Amniotic stem cell (primary cell): ENCODE measurements at regions not wholly inside any gene's neighbourhood (a gene's known extent, or its start where the extent isn't known, plus 50 kb on each side); places are given as distances from the start of the nearest gene placed in this dataset.
"Not testable (repeated sequence)": the region's sequence is repeated elsewhere in the genome, so short reads cannot be mapped to it uniquely, and the experiment has no call there.

ENCODE experiments used
- DNase-seq: peaks from one replicate; lab custom pipeline; 2025; lab: John Stamatoyannopoulos, UW

GRCh38 chr3:176068750-176069149 is 1128.5 kb downstream of the TBL1XR1 start:
- no peak for DNase-seq

- no peak for DNase-seq
Observed at GRCh38 chr3:176058856-176059255, 1138.4 kb downstream of the TBL1XR1 start.

DNA sequence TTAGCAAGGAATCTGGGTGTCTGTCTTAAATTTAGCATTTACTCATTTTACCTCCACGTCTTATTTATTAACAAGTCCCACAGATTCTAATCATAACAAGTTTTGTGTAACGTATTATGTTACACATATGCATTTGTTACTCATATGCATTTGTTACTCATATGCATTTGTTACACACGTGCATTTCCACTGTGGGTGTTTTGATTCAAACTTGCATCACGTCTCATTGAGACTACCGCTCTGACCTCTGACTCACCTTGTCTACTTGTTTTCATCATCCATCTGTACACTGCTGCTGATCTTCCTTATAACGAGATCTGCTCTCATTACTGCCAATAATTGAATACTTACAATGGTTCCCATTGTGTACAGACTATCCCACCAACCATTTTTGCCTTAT is 1141.4 kb downstream of the TBL1XR1 start:
- no peak for DNase-seq

DNA sequence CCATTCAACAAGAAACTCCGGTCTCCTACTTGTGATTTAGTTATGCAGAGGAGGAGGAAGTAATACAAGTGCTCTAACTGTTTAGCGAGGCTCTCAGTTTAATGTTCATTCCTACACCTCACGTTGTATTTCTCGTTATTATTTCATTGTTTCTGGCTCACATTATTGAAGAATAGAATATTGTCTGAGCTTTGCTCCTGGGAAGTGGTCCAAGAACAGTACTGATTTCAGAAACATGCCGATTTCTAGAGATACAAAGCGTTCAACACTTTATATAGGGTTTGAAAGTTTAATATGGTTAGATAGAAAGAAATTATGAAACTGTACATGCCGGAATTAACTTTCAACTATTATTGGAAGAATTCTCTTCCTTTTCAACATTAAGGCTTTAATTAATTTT is 1145.5 kb downstream of the TBL1XR1 start:
- no peak for DNase-seq

DNA sequence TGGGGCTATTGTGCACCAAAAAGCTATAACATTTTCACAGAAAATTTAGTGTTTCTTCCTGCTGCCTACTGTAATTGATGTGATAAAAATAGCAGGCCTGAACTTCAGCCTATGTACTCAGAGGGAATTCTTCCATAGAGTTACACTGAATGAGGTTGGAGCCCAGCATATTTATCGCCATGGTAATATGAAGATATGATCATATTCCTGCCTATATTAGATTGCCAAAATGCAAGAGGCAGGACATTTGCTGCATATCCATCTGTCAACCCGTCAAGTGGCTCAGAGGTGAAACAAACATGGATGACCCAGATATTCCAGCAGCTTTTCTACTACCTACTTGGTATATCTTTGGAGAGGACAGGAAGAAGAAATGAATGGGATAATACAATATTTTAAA is 1150.6 kb downstream of the TBL1XR1 start:
- no peak for DNase-seq

DNA sequence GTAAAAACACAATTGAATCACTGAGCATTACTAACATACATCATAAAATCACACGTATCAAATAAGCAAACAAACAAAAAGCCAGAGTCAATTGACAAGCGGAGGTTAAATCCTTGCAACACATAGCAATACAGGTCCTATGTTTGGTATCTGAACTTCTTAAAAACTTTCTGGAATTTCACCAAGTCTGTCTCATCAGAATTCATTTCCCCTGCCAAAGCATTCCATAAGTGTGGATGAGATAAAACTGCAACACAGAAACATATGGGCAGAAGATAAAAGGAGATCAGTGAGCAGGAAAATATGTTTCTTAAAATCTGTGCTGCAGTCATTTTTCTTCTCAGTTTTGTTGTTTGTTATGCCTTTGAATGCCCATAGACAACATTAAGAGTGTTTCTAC is 1155.5 kb downstream of the TBL1XR1 start:
- peak; percentile 30 for DNase-seq

- no peak for DNase-seq
Observed at GRCh38 chr3:176041185-176041584, 1156.1 kb downstream of the TBL1XR1 start.

- DNase-seq = no peak
Observed at GRCh38 chr3:176037636-176038035, 1159.6 kb downstream of the TBL1XR1 start.

GRCh38 chr3:176032043-176032442 is 1165.2 kb downstream of the TBL1XR1 start:
- DNase-seq = no peak

GRCh38 chr3:176016203-176016602 is 1157.1 kb downstream of the NAALADL2 start:
- DNase-seq = not testable (repeated sequence)

DNA sequence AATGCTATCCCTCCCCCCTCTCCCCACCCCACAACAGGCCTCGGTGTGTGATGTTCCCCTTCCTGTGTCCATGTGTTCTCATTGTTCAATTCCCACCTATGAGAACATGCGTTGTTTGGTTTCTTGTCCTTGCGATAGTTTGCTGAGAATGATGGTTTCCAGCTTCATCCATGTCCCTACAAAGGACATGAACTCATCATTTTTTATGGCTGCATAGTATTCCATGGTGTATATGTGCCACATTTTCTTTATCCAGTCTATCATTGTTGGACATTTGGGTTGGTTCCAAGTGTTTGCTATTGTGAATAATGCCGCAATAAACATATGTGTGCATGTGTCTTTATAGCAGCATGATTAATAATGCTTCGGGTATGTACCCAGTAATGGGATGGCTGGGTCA is 1156.1 kb downstream of the NAALADL2 start:
- not testable (repeated sequence) for DNase-seq

DNA sequence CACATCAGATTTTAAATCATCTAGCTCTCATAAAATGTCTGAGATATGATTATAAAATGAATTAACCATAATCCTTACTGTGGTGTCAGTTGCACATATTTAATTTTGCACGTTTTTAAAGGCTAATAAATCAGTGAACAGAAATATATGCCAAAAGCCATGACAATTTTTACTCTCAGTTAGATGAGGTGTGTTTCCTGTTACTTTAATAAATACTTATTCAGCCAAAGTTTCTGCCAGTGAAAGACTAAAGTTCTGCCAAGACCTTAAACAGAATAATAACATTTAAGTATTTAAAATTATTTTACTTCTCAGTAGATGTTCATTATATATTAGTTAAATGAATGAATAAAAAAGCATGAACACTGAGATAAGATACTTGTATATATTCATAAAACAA is 1150.1 kb downstream of the NAALADL2 start:
- DNase-seq = no peak

DNA sequence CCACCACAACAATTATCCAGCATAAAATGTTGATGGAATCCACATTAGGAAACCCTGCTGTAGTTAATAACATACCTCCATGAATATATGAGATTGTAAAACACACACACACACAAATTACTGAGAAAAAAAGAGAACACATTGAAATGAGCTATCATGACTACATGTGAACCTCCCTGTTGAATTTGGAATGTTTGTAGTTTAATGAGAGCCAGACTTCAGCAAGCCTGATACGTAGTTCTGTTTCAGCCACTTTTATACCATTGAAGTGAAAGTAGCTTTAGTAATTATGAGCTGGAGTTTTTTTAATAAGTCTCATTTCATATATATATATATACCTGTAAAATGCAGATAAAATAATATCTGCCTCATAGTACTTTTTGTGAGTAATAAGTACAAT is 1146.4 kb downstream of the NAALADL2 start:
- no peak for DNase-seq

DNA sequence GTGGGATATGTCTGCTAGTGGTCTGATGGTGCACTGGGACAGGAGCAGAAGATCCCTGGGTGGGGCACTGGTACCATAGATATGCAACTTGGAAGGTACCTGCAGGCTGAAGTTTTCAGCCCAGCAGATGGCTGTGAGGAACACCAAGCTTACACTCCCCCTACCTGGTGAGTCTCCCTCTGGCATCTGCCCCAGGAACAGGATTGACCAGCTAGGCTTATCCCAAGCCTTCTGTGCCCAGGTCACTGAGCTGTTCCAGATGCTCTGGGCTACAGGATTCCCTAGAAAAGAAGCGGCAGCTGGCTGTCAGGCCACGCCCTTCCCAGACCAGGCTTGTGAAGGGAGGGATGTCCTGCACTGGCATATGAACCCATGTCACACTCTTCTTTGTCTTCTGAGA is 1130.0 kb downstream of the NAALADL2 start:
- DNase-seq = no peak

DNA sequence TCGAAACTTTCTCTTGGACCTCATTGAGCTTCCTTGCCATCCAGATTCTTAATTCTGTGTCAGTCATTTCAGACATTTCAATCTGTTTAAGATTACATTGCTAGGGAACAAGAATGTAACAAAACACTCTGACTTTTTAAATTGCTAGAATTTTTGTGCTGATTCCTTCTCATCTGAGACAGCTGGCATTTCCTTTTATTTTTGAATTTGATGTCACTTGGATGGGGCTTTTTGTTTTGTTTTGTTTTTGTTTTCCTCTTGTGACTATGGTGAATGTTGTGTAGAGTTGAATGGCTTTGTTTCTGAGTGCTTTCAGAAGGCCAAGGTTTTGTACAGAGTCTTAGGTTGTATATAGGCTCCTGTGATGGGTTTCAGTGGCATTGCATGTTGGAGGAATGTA is 1129.3 kb downstream of the NAALADL2 start:
- no peak for DNase-seq

- DNase-seq = no peak
Observed at GRCh38 chr3:175985781-175986180, 1126.6 kb downstream of the NAALADL2 start.

GRCh38 chr3:175983379-175983778 is 1124.2 kb downstream of the NAALADL2 start:
- no peak for DNase-seq

DNA sequence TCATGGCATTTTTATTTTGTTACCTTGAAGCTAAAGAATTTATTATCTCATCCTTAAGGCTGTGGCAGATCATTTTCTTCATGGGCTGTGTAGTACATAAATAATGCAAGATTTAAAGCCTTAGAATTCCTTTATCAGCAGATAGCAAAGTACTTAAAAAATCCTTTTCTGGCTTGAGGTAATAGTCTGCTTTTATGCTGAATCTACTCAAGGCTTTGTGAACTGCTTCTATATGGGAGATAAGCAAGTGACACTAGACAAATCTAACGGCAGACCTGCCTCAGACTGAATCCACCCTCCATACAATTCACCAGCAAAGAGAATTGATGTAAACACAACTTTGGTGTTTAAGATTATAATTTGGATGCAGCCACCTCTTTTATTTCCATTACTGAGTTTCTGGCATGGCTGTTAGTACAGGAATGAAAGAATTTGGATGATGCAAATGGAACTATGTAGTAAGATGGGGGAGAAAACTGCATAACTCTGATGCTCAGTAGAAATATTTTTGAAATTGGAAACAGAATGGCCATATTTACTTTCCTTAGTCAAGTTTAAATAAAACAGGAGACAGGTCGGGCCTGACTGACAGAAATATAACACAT is 1121.5 kb downstream of the NAALADL2 start:
- DNase-seq = peak; percentile 18

- DNase-seq = no peak
Observed at GRCh38 chr3:175977968-175978752, 1119.0 kb downstream of the NAALADL2 start.

DNA sequence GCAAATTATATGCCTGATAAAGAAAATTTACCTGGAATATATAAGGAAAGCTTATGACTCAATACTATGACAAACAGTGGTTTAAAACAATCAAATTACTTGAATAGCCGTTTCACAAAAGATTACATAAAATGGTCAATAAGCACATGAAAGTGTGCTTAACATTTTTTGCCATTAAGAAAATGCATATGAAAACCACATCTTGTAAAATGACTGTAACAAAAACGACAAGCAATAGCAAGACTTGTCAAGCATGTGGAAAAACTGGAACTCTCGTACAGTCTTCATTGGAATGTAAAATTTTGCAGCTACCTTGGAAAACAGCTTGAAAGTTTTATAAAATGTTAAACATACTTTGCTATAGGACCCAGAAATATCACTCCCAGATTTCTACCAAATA is 1110.3 kb downstream of the NAALADL2 start:
- no peak for DNase-seq

DNA sequence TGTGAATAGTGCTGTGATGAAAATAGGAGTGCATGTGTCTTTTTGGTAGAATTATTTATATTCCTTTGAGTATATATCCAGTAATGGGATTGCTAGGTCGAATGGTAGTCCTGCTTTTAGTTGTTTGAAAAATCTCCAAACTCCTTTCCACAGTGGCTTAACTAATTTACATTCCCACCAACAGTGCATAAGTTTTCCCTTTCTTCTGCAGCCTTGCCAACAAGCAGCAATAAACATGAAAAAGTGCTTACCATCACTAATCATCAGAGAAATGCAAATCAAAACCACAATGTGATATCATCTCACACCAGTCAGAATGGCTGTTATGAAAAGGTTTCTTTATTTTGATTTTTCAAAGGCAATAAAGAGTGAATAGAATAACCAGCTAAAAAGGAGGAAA is 1105.9 kb downstream of the NAALADL2 start:
- no peak for DNase-seq

DNA sequence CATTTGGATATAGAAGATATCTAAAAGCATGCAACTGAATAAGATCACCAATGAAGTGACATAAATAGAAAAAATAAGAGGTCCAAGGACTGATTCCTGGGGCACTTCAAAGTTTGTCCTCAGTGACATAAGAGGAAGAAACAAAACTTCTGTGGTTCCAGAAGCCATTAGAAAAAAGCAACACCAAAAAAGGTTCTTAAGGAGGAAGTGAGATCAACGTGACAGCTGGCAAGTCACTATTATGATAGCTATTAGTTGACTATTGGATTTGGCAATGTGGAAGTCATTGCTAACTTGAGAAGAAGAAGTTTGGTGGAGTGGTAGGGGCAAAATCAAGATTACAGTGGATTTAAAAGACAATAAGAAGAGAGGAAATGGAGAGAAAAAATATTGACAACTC is 1098.3 kb downstream of the NAALADL2 start:
- no peak for DNase-seq

DNA sequence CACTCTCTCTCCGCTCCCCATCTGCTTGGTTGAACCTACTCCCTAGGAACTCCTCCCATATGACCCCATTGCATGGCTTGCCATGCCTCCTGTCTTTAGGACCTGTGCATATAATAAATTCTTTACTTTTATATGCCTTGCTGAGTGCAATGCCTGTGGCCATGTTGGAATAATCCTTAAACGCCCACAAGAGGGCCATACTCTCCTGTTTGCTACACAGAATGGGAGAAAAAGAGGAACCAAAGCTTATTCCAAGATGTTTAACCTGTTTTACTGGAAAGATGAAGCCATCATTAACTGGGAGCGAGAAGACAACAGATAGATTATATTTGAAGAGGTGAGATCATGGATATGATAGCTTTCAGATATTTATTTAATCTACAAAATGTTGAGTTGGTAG is 1097.8 kb downstream of the NAALADL2 start:
- DNase-seq = no peak
